Neural cell (in vitro differentiated cells): ENCODE measurements at regions not wholly inside any gene's neighbourhood (a gene's known extent, or its start where the extent isn't known, plus 50 kb on each side); places are given as distances from the start of the nearest gene placed in this dataset.

Experiments used
- H2AFZ ChIP-seq: fragments of 200-600, 300-800 bp; sonication (generic), shearing (Covaris generic); 2 replicates; pipeline ENCODE4 v1.6.0; 2014; ENCODE audit warnings: low read depth, mild to moderate bottlenecking, antibody characterized with exemption, low read length, moderate library complexity
- H3F3A ChIP-seq: fragments of 200-600 bp; shearing (Covaris generic); 2 replicates; pipeline ENCODE4 v1.6.1; 2016; ENCODE audit warnings: mild to moderate bottlenecking, moderate library complexity, mixed read lengths, antibody characterized with exemption, low read length; ENCODE audit not compliant: insufficient read depth, poor library complexity, severe bottlenecking
- H3K27ac ChIP-seq: fragments of 200-600, 300-800 bp; sonication (generic), shearing (Covaris generic); 2 replicates; pipeline ENCODE4 v1.5.1; 2014; ENCODE audit warnings: mild to moderate bottlenecking, low read length, moderate library complexity
- H3K27me3 ChIP-seq: fragments of 300-800, 200-600 bp; sonication (generic), shearing (Covaris generic); 2 replicates; pipeline ENCODE4 v1.6.0; 2014; ENCODE audit warnings: mild to moderate bottlenecking, low read depth, low read length, moderate library complexity; ENCODE audit not compliant: insufficient read depth
- H3K36me3 ChIP-seq: fragments of 300-800, 200-600 bp; sonication (generic), shearing (Covaris generic); 2 replicates; pipeline ENCODE4 v1.5.1; 2014; ENCODE audit warnings: mild to moderate bottlenecking, antibody characterized with exemption, low read length, moderate library complexity; ENCODE audit not compliant: insufficient read depth
- H3K4me2 ChIP-seq: fragments of 300-800, 200-600 bp; sonication (generic), shearing (Covaris generic); 2 replicates; pipeline ENCODE4 v1.6.0; 2014; ENCODE audit warnings: mild to moderate bottlenecking, low read length
- H3K4me3 ChIP-seq: fragments of 300-800, 200-600 bp; sonication (generic), shearing (Covaris generic); 2 replicates; pipeline ENCODE4 v1.5.1; 2014; ENCODE audit warnings: mild to moderate bottlenecking, low read length, moderate library complexity
- H3K79me2 ChIP-seq: fragments of 200-600 bp; shearing (Covaris generic); replicated peaks from 2 replicates; pipeline ENCODE4 v1.6.0; 2014; ENCODE audit warnings: mild to moderate bottlenecking, low read length, moderate library complexity; ENCODE audit not compliant: insufficient read depth
- H3K9ac ChIP-seq: fragments of 300-800, 200-600 bp; sonication (generic), shearing (Covaris generic); 2 replicates; pipeline ENCODE4 v1.6.1; 2016; ENCODE audit warnings: mild to moderate bottlenecking, low read length, mixed read lengths
- H3K9me2 ChIP-seq: fragments of 200-600 bp; shearing (Covaris generic); 2 replicates; pipeline ENCODE4 v1.6.1; 2016; ENCODE audit warnings: mild to moderate bottlenecking, low read length, mixed read lengths; ENCODE audit not compliant: insufficient read depth
- H3K9me3 ChIP-seq: fragments of 200-600, 300-800 bp; sonication (generic), shearing (Covaris generic); 2 replicates; pipeline ENCODE4 v1.6.1; 2016; ENCODE audit warnings: mild to moderate bottlenecking, mixed run types, low read length, moderate library complexity, mixed read lengths
- H4K20me1 ChIP-seq: fragments of 200-600 bp; shearing (Covaris generic); 2 replicates; pipeline ENCODE4 v1.6.1; 2016; ENCODE audit warnings: mild to moderate bottlenecking, mixed run types; ENCODE audit not compliant: insufficient read depth
- CTCF ChIP-seq: fragments of 450-650 bp; IDR thresholded peaks from 2 replicates; pipeline ENCODE4 v1.5.1; 2014; ENCODE audit warnings: antibody characterized with exemption, mild to moderate bottlenecking, moderate library complexity; ENCODE audit not compliant: poor library complexity, severe bottlenecking
- EP300 ChIP-seq: fragments of 450-650 bp; conservative IDR thresholded peaks from 2 replicates; pipeline ENCODE4 v1.6.1; 2014; ENCODE audit warnings: antibody characterized with exemption, mild to moderate bottlenecking, moderate library complexity; ENCODE audit not compliant: poor library complexity, severe bottlenecking
- EZH2 ChIP-seq: fragments of 200-600, 300-800 bp; shearing (Covaris generic), sonication (generic); IDR thresholded peaks from 2 replicates; pipeline ENCODE4 v1.6.1; 2014; ENCODE audit warnings: antibody characterized with exemption, low read length, borderline replicate concordance, mild to moderate bottlenecking; ENCODE audit not compliant: insufficient read depth, poor library complexity, severe bottlenecking
- MXI1 ChIP-seq: fragments of 450-650 bp; conservative IDR thresholded peaks from 2 replicates; pipeline ENCODE4 v1.6.1; 2014; ENCODE audit warnings: antibody characterized with exemption, mild to moderate bottlenecking; ENCODE audit not compliant: poor library complexity, severe bottlenecking
- POLR2AphosphoS5 ChIP-seq: IDR thresholded peaks from 2 replicates; pipeline ENCODE4 v1.6.1; 2012
- RAD21 ChIP-seq: fragments of 450-650 bp; conservative IDR thresholded peaks from 2 replicates; pipeline ENCODE4 v1.6.1; 2014; ENCODE audit warnings: antibody characterized with exemption, mild to moderate bottlenecking, moderate library complexity
- REST ChIP-seq: IDR thresholded peaks from 2 replicates; pipeline ENCODE4 v1.6.1; 2012; ENCODE audit warnings: borderline replicate concordance
- SMC3 ChIP-seq: fragments of 450-650 bp; conservative IDR thresholded peaks from 2 replicates; pipeline ENCODE4 v1.6.1; 2014; ENCODE audit warnings: antibody characterized with exemption, mild to moderate bottlenecking, moderate library complexity; ENCODE audit not compliant: poor library complexity
- TAF1 ChIP-seq: IDR thresholded peaks from 2 replicates; pipeline ENCODE4 v1.6.1; 2012; ENCODE audit warnings: low read depth

- Histone ChIP-seq H3K36me3 (no peaks in the 10 kb centered on the region), H3K9me2 (no peaks in the 10 kb centered on the region), H3K9me3 (peaks cover 9% of the 10 kb centered on the region), H4K20me1 (no peaks in the 10 kb centered on the region), H3K9ac (no peak overlapping the region), H2AFZ (no peak overlapping the region), H3K4me3 (no peak overlapping the region), H3K4me2 (no peak overlapping the region), H3K27me3 (no peaks in the 10 kb centered on the region), H3K79me2 (no peaks in the 10 kb centered on the region), H3K27ac (no peak overlapping the region), H3F3A (no peaks in the 10 kb centered on the region)
- TF ChIP-seq MXI1 (no peak), RAD21 (no peak), REST (no peak), POLR2AphosphoS5 (no peak), CTCF (no peak), EP300 (no peak), TAF1 (no peak), EZH2 (no peak), SMC3 (no peak)
These were observed 1087.5 kb downstream of the BRD1 start for GRCh38 chr22:48740086-48740730.

- Histone ChIP-seq H2AFZ (no peak overlapping the region), H3F3A (no peaks in the 10 kb centered on the region), H3K9me2 (no peaks in the 10 kb centered on the region), H3K79me2 (no peaks in the 10 kb centered on the region), H3K36me3 (no peaks in the 10 kb centered on the region), H3K9me3 (peaks cover 9% of the 10 kb centered on the region), H4K20me1 (no peaks in the 10 kb centered on the region), H3K4me3 (no peak overlapping the region), H3K4me2 (no peak overlapping the region), H3K9ac (no peak overlapping the region), H3K27me3 (no peaks in the 10 kb centered on the region), H3K27ac (no peak overlapping the region)
- TF ChIP-seq EZH2 (no peak), CTCF (no peak), SMC3 (no peak), REST (no peak), MXI1 (no peak), EP300 (no peak), POLR2AphosphoS5 (no peak), TAF1 (no peak)
These were observed 1088.2 kb downstream of the BRD1 start for GRCh38 chr22:48739348-48740085.
